Progenitor cell of endocrine pancreas (in vitro differentiated cells): ENCODE measurements at regions not wholly inside any gene's neighbourhood (a gene's known extent, or its start where the extent isn't known, plus 50 kb on each side); places are given as distances from the start of the nearest gene placed in this dataset.

Experiments used
- DNase-seq: peaks from one replicate; pipeline ENCODE4 v3.0.0; 2021; ENCODE audit warnings: low spot score; ENCODE audit not compliant: unreplicated experiment
- H3K27ac Mint-ChIP-seq: 2 replicates; pipeline ENCODE4 v1.8.0; 2021; ENCODE audit warnings: mild to moderate bottlenecking, moderate library complexity, mixed read lengths
- H3K27me3 Mint-ChIP-seq: 2 replicates; pipeline ENCODE4 v1.8.0; 2021; ENCODE audit warnings: mixed read lengths
- H3K36me3 Mint-ChIP-seq: 2 replicates; pipeline ENCODE4 v1.8.0; 2022; ENCODE audit warnings: mixed read lengths; ENCODE audit not compliant: insufficient read depth
- H3K4me1 Mint-ChIP-seq: 2 replicates; pipeline ENCODE4 v1.8.0; 2021; ENCODE audit warnings: low read depth, mixed read lengths
- H3K4me3 Mint-ChIP-seq: 2 replicates; pipeline ENCODE4 v1.8.0; 2021; ENCODE audit warnings: low read depth, mild to moderate bottlenecking, moderate library complexity, mixed read lengths
- H3K9me3 Mint-ChIP-seq: 2 replicates; pipeline ENCODE4 v1.8.0; 2021; ENCODE audit warnings: low read depth, mixed read lengths
- TF ChIP-seq, protein P1 (sequence below): fragments of 200-600 bp; sonication (generic); IDR thresholded peaks from one replicate; pipeline ENCODE4 v1.5.0; 2021; ENCODE audit warnings: antibody characterized with exemption, mild to moderate bottlenecking; ENCODE audit not compliant: unreplicated experiment

DNA sequence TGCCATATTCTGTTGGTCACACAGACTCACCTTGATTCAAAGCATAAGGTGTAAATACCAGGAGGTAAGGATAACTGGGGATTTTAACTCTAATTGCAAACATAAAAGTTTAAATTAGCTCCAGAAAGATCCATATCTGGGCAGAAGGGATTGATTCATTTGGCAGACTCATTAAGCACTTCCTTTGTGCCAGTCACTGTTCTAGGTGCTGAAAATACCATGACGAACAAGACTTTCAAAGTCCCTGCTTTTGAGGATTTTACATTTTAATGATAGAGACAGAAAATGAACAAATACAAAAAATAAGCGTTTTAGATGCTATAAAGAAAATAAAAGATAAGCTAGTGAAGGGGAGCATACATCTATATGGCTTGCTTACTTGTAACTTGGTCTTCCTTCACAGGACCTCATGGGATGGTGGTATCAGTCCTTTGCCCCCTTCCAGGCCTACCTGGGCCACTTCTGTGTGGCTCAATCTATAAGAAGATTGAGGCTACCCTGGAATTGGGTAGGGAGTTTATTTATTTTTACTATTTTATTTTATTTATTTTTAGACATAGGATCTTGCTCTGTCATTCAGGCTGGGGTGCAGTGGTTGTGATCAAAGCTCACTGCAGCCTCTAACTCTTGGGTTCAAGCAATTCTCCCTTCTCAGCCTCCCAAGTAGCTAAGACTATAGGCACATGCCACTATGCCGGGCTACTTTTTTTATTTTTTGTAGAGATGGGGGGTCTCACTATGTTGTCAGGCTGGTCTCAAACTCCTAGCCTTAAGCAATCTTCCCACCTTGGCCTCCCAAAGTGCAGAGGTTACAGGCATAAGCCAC lies 212.8 kb downstream of the MYCN start:
- no peaks in the 10 kb centered on the region for H3K27me3 Mint-ChIP-seq
- no peaks in the 10 kb centered on the region for H3K36me3 Mint-ChIP-seq
- H3K4me3 Mint-ChIP-seq = no peak overlapping the region
- DNase-seq = no peak
- TF ChIP-seq, protein P1, sequence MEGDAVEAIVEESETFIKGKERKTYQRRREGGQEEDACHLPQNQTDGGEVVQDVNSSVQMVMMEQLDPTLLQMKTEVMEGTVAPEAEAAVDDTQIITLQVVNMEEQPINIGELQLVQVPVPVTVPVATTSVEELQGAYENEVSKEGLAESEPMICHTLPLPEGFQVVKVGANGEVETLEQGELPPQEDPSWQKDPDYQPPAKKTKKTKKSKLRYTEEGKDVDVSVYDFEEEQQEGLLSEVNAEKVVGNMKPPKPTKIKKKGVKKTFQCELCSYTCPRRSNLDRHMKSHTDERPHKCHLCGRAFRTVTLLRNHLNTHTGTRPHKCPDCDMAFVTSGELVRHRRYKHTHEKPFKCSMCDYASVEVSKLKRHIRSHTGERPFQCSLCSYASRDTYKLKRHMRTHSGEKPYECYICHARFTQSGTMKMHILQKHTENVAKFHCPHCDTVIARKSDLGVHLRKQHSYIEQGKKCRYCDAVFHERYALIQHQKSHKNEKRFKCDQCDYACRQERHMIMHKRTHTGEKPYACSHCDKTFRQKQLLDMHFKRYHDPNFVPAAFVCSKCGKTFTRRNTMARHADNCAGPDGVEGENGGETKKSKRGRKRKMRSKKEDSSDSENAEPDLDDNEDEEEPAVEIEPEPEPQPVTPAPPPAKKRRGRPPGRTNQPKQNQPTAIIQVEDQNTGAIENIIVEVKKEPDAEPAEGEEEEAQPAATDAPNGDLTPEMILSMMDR = no peak
- peaks cover 3% of the 10 kb centered on the region for H3K4me1 Mint-ChIP-seq
- no peaks in the 10 kb centered on the region for H3K9me3 Mint-ChIP-seq
- no peak overlapping the region for H3K27ac Mint-ChIP-seq

DNA sequence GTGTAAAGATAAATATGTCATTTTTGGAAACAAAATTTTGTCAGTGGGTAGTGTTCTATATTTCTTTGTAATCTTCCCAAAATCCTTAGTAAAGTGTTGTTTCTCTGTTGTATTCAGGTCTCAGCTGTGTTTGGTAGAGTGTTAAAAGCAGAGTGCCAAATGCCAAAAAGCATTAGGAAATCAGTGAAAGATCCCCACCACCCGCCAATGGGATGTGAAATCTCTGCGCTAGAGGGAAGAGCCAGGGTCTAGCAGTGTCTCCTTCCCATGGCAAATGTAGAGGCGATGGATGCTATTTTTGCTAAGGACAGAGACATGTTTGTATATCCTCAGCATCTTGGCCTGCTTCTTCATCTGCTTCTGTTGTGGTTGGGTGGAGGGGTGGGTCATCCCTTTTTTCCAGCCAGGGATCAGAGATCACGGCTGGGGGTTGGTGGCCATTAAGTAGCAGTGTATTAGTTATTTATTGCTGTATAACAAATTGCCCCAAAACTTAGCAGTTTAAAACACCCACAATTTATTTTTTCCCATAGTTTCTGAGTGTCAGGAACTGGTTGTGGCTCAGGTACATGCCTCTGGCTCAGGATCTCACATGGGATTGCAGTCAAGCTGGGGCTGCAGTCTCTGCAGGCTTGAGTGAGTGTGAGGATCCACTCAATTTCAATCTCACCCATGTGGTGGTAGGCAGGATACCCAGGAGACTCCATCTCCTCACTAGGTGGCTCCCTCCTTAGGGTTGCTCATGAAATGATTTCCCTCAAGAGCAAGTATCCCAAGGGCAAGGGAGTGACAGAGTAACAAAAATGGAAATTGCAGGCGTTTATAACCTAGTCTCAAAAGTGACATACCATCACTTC lies 211.9 kb downstream of the MYCN start:
- no peak overlapping the region for H3K27ac Mint-ChIP-seq
- H3K27me3 Mint-ChIP-seq = no peaks in the 10 kb centered on the region
- H3K9me3 Mint-ChIP-seq = no peaks in the 10 kb centered on the region
- no peak for DNase-seq
- TF ChIP-seq, protein P1 = no peak
- no peaks in the 10 kb centered on the region for H3K36me3 Mint-ChIP-seq
- H3K4me3 Mint-ChIP-seq = no peak overlapping the region
- H3K4me1 Mint-ChIP-seq = peaks cover 3% of the 10 kb centered on the region

DNA sequence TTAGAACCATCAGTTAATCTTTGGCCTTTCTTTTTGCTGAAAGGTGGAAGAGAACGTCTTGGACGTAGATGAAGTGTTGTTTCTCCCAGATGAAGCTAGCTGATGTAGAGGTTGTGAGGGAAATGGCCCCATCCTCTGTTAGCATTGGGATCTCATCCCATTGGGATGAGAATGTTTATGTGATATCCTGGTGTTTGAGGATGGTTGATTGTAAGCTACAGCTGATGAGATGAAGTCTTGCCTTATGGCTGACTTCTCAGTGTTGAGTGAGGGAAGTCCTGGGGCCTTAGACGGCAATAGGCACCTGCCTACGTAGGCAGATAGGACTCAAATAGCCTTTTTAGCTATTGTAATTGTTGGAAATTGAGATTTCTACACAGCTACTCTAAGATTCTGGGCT lies 211.3 kb downstream of the MYCN start:
- DNase-seq = no peak
- Mint-ChIP-seq H3K4me3 (no peak overlapping the region), H3K4me1 (peaks cover 3% of the 10 kb centered on the region), H3K9me3 (no peaks in the 10 kb centered on the region), H3K27me3 (no peaks in the 10 kb centered on the region), H3K27ac (no peak overlapping the region), H3K36me3 (no peaks in the 10 kb centered on the region)
- TF ChIP-seq, protein P1 = no peak

DNA sequence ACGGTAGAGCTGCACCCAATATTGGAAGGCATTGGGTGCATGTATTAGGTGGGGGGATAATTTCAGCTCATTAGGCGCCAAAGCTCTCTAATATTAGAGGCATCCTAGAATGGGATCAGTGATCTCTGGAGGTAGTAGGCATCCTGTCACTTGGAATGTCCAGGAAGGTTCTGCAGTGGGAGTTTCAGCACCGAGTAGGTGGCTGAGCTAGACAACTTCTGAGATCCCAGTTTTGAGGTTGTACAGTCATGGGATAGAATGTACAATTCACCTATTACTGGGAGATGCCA lies 210.9 kb downstream of the MYCN start:
- no peaks in the 10 kb centered on the region for H3K36me3 Mint-ChIP-seq
- DNase-seq = no peak

More for the DNA sequence above, 210.9 kb downstream of the MYCN start:
- TF ChIP-seq, protein P1 = no peak
- Mint-ChIP-seq H3K9me3 (no peaks in the 10 kb centered on the region), H3K4me3 (no peak overlapping the region), H3K27me3 (no peaks in the 10 kb centered on the region), H3K27ac (no peak overlapping the region), H3K4me1 (peaks cover 3% of the 10 kb centered on the region)
